Neutrophil (primary cell): ENCODE measurements at regions not wholly inside any gene's neighbourhood (a gene's known extent, or its start where the extent isn't known, plus 50 kb on each side); places are given as distances from the start of the nearest gene placed in this dataset.

ENCODE experiments used
- H3K27ac ChIP-seq: fragments of 200-600 bp; sonication (generic); 2 replicates; pipeline ENCODE4 v1.5.1; 2016; ENCODE audit warnings: mild to moderate bottlenecking, moderate library complexity
- H3K27me3 ChIP-seq: fragments of 200-600 bp; sonication (generic); 2 replicates; pipeline ENCODE4 v1.6.0; 2016; ENCODE audit warnings: mild to moderate bottlenecking
- H3K36me3 ChIP-seq: fragments of 200-600 bp; sonication (generic); 2 replicates; pipeline ENCODE4 v1.5.1; 2017
- H3K4me1 ChIP-seq, 2 experiments: fragments of 200-600 bp in 1 of 2; sonication (generic) in 1 of 2; 1 replicate in 1 of 2; 2 replicates in 1 of 2; pipeline versions ENCODE4 v1.5.1 to v1.6.1; 2013 to 2016; ENCODE audit warnings: low read depth in 1 of 2, low read length in 1 of 2, mild to moderate bottlenecking in 1 of 2, moderate library complexity in 1 of 2; ENCODE audit not compliant: control insufficient read depth in 1 of 2, insufficient read depth in 1 of 2
- H3K4me3 ChIP-seq, 2 experiments: fragments of 200-600 bp in 1 of 2; sonication (generic) in 1 of 2; 1 replicate in 1 of 2; 2 replicates in 1 of 2; pipeline ENCODE4 v1.5.1; 2013 to 2016; ENCODE audit warnings: low read depth in 1 of 2, low read length in 1 of 2, mild to moderate bottlenecking in 1 of 2, moderate library complexity in 1 of 2
- H3K9me3 ChIP-seq: fragments of 200-600 bp; sonication (generic); 2 replicates; pipeline ENCODE4 v1.5.1; 2016
- CTCF ChIP-seq: fragments of 200-600 bp; sonication (generic); IDR thresholded peaks from 2 replicates; pipeline ENCODE4 v1.5.1; 2016; ENCODE audit warnings: antibody characterized with exemption

GRCh38 chr10:131514454-131514853, 202.9 kb upstream of the TCERG1L start:
- Histone ChIP-seq H3K27me3 (no peaks in the 10 kb centered on the region), H3K4me3 (no peak overlapping the region), H3K36me3 (no peaks in the 10 kb centered on the region), H3K27ac (no peak overlapping the region), H3K4me1 (no peaks in the 10 kb centered on the region), H3K9me3 (no peaks in the 10 kb centered on the region)
- no peak for TF ChIP-seq CTCF

GRCh38 chr10:131516285-131516684, 204.8 kb upstream of the TCERG1L start:
- Histone ChIP-seq H3K27me3 (no peaks in the 10 kb centered on the region), H3K36me3 (no peaks in the 10 kb centered on the region), H3K4me1 (no peaks in the 10 kb centered on the region), H3K27ac (no peak overlapping the region), H3K9me3 (no peaks in the 10 kb centered on the region), H3K4me3 (no peak overlapping the region)
- TF ChIP-seq CTCF = no peak

GRCh38 chr10:131517781-131518180, 206.3 kb upstream of the TCERG1L start:
- no peak for TF ChIP-seq CTCF

DNA sequence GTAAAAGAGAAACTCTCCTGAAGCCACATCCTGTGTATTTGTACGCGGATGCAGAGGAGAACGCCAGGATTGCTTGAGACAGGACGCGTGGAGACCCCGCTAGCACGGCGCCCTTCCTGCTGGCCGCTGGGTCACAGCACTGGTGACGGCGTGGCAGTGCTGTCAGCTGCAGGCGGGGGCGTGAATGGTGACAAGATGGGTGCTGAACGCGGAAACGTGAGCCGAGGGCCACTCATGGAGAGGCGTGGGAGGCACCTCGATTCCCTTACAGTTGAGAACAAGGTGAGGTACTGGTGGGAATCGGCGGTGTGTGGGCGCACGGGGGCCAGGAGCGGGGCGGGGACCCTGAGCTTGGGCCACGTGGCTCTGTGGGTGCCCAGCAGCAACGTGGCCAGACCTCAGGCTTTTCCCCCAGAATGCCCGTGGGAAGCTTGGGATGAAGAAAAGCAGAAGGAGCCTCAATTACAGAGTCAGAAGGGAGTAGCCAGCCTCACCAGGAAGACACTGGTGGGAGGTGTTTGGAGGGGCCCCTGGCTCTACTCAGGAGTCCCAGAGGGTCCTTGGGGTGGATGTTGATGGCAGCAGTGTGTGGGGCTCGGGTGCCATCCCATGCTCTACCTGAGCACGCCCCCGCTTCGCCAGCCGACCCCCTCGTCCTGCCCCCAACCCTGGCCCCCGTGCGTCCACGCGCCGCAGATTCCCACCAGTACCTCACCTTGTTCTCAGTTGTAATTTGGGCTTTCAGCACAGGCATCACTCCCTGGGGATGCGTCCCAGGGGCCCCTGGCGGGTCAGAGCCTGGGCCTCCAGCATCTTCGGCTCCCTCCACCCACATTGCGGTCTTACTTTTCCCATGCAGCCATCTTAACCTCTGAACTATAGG, 208.4 kb upstream of the TCERG1L start:
- Histone ChIP-seq H3K9me3 (no peaks in the 10 kb centered on the region), H3K36me3 (no peaks in the 10 kb centered on the region), H3K27me3 (no peaks in the 10 kb centered on the region), H3K4me3 (no peak overlapping the region), H3K4me1 (no peaks in the 10 kb centered on the region), H3K27ac (no peak overlapping the region)
- TF ChIP-seq CTCF = no peak

More at GRCh38 chr10:131517781-131518180, 206.3 kb upstream of the TCERG1L start:
- H3K27me3 ChIP-seq = no peaks in the 10 kb centered on the region
- H3K27ac ChIP-seq = no peak overlapping the region
- H3K36me3 ChIP-seq = no peaks in the 10 kb centered on the region
- no peaks in the 10 kb centered on the region for H3K4me1 ChIP-seq
- H3K9me3 ChIP-seq = no peaks in the 10 kb centered on the region
- no peak overlapping the region for H3K4me3 ChIP-seq

DNA sequence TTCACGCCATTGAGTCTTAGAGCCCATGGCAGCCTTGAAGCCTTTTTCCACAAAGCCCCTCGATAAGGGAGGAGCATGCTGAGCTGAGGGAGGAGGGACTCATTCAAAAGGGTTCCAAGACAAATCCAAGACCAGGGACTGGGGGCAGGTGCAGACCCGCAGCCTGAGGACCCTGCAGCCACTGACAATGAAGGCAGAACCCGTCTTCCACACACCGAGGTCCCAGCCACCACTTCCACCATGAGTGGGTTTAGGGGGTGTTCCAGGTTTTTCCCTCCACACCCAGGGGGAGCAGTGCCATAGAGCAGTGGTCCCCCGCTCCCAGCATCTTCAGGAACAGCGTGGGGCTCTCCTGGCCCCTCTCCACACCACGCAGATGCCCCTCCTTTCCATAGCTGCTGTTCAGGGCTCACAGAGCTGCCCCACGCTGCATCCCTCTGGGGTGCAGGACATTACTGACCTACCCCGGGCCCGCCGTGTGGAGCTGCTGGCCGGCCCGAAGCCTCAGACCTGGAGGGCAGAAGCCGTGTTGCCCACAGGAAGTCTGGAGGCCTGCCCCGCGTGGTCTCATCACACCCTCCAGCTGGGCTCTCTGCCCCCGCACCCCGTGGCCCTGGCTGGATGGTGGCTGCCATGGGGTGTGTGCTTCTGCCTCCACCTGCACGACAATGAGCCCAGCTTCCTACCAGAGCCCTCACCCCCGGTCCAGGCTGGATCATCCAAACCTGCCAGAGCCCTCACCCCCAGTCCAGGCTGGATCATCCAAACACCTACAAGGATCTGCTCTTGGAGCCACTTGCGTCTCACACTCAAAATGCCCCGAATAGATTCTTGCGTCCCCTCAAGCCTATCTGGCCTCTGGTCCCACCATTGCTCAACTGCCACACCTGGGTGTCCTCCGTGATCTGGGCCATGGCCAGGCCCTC, 220.0 kb upstream of the TCERG1L start:
- Histone ChIP-seq H3K27ac (no peak overlapping the region), H3K27me3 (no peaks in the 10 kb centered on the region), H3K4me3 (no peak overlapping the region), H3K9me3 (no peaks in the 10 kb centered on the region), H3K36me3 (no peaks in the 10 kb centered on the region), H3K4me1 (no peaks in the 10 kb centered on the region)
- no peak for TF ChIP-seq CTCF
